GM12801 (cell line): ENCODE measurements at regions not wholly inside any gene's neighbourhood (a gene's known extent, or its start where the extent isn't known, plus 50 kb on each side); places are given as distances from the start of the nearest gene placed in this dataset.

ENCODE experiments used
- TF ChIP-seq, protein P1 (sequence below): IDR thresholded peaks from one replicate; pipeline ENCODE4 v1.5.1; 2011; ENCODE audit warnings: control low read depth; ENCODE audit not compliant: insufficient read length; ENCODE audit errors: extremely low read depth

GRCh38 chr19:30630289-30631032, 258.3 kb downstream of the ZNF536 start:
- TF ChIP-seq, protein P1, sequence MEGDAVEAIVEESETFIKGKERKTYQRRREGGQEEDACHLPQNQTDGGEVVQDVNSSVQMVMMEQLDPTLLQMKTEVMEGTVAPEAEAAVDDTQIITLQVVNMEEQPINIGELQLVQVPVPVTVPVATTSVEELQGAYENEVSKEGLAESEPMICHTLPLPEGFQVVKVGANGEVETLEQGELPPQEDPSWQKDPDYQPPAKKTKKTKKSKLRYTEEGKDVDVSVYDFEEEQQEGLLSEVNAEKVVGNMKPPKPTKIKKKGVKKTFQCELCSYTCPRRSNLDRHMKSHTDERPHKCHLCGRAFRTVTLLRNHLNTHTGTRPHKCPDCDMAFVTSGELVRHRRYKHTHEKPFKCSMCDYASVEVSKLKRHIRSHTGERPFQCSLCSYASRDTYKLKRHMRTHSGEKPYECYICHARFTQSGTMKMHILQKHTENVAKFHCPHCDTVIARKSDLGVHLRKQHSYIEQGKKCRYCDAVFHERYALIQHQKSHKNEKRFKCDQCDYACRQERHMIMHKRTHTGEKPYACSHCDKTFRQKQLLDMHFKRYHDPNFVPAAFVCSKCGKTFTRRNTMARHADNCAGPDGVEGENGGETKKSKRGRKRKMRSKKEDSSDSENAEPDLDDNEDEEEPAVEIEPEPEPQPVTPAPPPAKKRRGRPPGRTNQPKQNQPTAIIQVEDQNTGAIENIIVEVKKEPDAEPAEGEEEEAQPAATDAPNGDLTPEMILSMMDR = no peak

DNA sequence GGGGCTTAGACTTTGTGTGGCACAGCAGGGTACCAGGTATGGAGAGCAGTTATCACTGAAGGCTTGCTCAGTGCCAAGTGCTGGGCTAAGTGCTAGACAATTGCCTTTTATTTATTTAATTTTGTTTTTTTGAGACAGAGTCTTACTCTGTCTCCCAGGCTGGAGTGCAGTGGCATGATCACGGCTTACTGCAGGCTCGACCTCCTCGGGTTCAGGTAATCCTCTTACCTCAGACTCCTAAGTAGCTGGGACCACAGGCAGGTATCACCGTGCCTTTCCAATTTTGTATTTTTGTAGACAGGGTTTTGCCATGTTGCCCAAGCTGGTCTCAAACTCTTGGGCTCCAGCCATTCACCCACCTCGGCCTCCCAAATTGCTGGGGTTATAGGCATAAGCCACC, 256.9 kb downstream of the ZNF536 start:
- TF ChIP-seq, protein P1 = no peak

- TF ChIP-seq, protein P1 = no peak
Observed at GRCh38 chr19:30626626-30626966, 254.4 kb downstream of the ZNF536 start.

DNA sequence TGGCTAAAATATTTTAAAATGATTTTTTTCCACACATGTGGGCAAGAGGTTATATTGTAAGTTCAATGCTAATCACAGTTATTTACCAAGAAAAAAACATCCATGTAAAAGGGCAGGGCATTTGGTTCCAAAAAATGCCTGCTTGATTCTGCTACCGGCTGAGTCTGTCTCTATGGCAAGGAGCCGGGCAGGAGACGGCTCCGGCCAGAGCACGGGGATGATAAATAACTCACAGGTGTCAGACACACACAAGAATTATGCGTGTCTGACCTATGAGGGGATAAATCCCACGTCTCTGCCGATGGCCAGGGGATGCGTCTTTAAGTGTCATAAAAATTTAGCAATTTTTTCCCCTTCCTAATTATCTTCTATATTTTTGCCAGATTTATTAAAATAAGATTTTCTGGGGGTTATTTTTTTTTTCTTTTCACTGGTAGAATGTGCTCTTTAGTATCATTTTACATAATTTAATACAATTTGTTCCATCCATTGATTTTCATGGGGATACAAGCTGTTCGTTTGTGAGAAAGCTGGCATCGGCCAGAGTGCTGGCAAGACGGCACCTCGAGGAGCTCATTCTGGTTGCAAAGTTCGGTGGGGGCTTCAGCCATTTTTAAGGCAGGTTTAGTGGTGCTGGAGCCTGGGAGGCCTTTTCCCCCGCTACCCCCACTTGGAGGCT, 253.9 kb downstream of the ZNF536 start:
- TF ChIP-seq, protein P1 = no peak

GRCh38 chr19:30622276-30622675, 250.1 kb downstream of the ZNF536 start:
- TF ChIP-seq, protein P1 = no peak

- TF ChIP-seq, protein P1 = no peak
Observed at GRCh38 chr19:30621326-30621920, 249.2 kb downstream of the ZNF536 start.

- TF ChIP-seq, protein P1 = no peak
Observed at GRCh38 chr19:30620354-30620753, 248.2 kb downstream of the ZNF536 start.
